Endothelial cell of umbilical vein (primary cell): ENCODE measurements at regions not wholly inside any gene's neighbourhood (a gene's known extent, or its start where the extent isn't known, plus 50 kb on each side); places are given as distances from the start of the nearest gene placed in this dataset.

Experiments used
- EZH2 ChIP-seq: IDR thresholded peaks from 2 replicates; pipeline ENCODE4 v1.6.1; 2012; ENCODE audit warnings: borderline replicate concordance, low read depth, mild to moderate bottlenecking, moderate library complexity, low read length, inconsistent platforms; ENCODE audit not compliant: severe bottlenecking
- FOS ChIP-seq: IDR thresholded peaks from 2 replicates; pipeline ENCODE4 v1.6.1; 2011; ENCODE audit warnings: mild to moderate bottlenecking, low read length, moderate library complexity, borderline replicate concordance; ENCODE audit not compliant: insufficient read depth
- MYC ChIP-seq: IDR thresholded peaks from one replicate; pipeline ENCODE4 v1.6.1; 2011; ENCODE audit warnings: mild to moderate bottlenecking, low read depth, low read length
- POLR2AphosphoS5 ChIP-seq: IDR thresholded peaks from 2 replicates; pipeline ENCODE4 v1.6.1; 2012; ENCODE audit warnings: low read depth, mild to moderate bottlenecking, control low read depth, low read length, moderate library complexity; ENCODE audit not compliant: insufficient read depth
- TF ChIP-seq, protein P1 (sequence below), 2 donors: IDR thresholded peaks; 1 replicate in 1 of 2; 2 replicates in 1 of 2; pipeline ENCODE4 v1.5.1; 2011; ENCODE audit warnings: low read length in 2 of 2, mild to moderate bottlenecking in 2 of 2, moderate library complexity in 2 of 2, control low read depth in 1 of 2, inconsistent platforms in 1 of 2, low read depth in 1 of 2; ENCODE audit not compliant: insufficient read depth in 1 of 2; ENCODE audit errors: extremely low read depth in 1 of 2

DNA sequence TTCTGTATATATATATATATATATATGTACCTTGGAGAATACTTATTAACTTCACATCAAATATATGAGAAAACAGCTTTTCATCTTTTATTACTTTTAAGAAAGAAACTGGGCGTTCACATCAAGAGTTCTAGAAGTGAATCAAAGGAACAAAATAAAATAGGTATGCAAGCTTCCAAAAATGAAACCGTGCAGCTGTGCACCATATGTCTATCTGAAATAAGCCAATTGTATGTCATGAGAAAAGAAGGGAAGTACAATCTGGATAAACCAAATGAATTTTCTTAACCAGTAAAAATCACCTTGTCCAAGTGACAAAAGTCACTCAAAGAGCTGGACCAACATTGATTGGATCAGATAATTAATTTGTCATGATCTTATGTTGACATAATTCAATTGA is 405.4 kb upstream of the TECRL start:
- TF ChIP-seq, protein P1, sequence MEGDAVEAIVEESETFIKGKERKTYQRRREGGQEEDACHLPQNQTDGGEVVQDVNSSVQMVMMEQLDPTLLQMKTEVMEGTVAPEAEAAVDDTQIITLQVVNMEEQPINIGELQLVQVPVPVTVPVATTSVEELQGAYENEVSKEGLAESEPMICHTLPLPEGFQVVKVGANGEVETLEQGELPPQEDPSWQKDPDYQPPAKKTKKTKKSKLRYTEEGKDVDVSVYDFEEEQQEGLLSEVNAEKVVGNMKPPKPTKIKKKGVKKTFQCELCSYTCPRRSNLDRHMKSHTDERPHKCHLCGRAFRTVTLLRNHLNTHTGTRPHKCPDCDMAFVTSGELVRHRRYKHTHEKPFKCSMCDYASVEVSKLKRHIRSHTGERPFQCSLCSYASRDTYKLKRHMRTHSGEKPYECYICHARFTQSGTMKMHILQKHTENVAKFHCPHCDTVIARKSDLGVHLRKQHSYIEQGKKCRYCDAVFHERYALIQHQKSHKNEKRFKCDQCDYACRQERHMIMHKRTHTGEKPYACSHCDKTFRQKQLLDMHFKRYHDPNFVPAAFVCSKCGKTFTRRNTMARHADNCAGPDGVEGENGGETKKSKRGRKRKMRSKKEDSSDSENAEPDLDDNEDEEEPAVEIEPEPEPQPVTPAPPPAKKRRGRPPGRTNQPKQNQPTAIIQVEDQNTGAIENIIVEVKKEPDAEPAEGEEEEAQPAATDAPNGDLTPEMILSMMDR (IDR thresholded peaks at IDR 0.05; ENCODE audit: extremely low read depth in 1 of 2, insufficient read depth in 1 of 2, low read depth in 1 of 2, low read length in 2 of 2) = no peak
- TF ChIP-seq POLR2AphosphoS5 = no peak
- TF ChIP-seq FOS = no peak
- TF ChIP-seq MYC = no peak
- TF ChIP-seq EZH2 = no peak
